HepG2 (cell line): ENCODE measurements at regions not wholly inside any gene's neighbourhood (a gene's known extent, or its start where the extent isn't known, plus 50 kb on each side); places are given as distances from the start of the nearest gene placed in this dataset.

Experiments
- ATAC-seq: fragments of 200-7000 bp; cut with Tn5 transposase; 3 replicates; pipeline ENCODE4 v1.9.1; 2020; ENCODE audit warnings: mild to moderate bottlenecking, moderate library complexity
- BruUV-seq: library from RNA; stranded (reverse); fragments of 400-500 nt; replicated peaks from 2 replicates; lab custom pipeline; 2021; lab: Mats Ljungman, UMichigan
- CTCF ChIA-PET: fragments of 300-600 bp; formaldehyde crosslinking; extraction: SDS; loops from one replicate; lab custom pipeline; 2021; ENCODE audit warnings: low total read pairs, inconsistent platforms, low intra/inter-chr PET ratio; lab: Yijun Ruan, JAX
- POLR2A ChIA-PET: fragments of 350-600 bp; sonication (Branson Sonifier 250); formaldehyde crosslinking; loops from one replicate; lab custom pipeline; 2020; ENCODE audit warnings: antibody characterized with exemption, inconsistent platforms; lab: Yijun Ruan, JAX
- DNase-seq: peaks from one replicate; pipeline ENCODE4 v3.0.0-alpha.2; 2015; ENCODE audit warnings: low spot score
- FAIRE-seq: peaks from 3 replicates; lab custom pipeline; 2011; peaks lifted over from hg19 to GRCh38; lab: Jason Lieb, UNC
- H2AFZ ChIP-seq: one replicate; pipeline ENCODE4 v1.6.1; 2011; ENCODE audit warnings: low read length, inconsistent platforms
- H3K27ac ChIP-seq: fragments of 300-600 bp; 3 replicates; pipeline ENCODE4 v1.8.0; 2011; ENCODE audit warnings: mixed run types, mild to moderate bottlenecking, mixed read lengths, low read length, inconsistent platforms; ENCODE audit not compliant: insufficient read depth; ENCODE audit errors: extremely low read length
- H3K27me3 ChIP-seq, 2 experiments: fragments of 200-600 bp in 1 of 2; 2 replicates in 1 of 2; 3 replicates in 1 of 2; pipeline versions ENCODE4 v1.6.0 to v1.8.0; 2011; ENCODE audit warnings: low read length in 2 of 2, mild to moderate bottlenecking in 2 of 2, moderate library complexity in 2 of 2, inconsistent platforms in 1 of 2; ENCODE audit not compliant: insufficient read depth in 2 of 2, control insufficient read depth in 1 of 2
- H3K36me3 ChIP-seq, 2 experiments: fragments of 200-600 bp in 1 of 2; replicated peaks in 1 of 2; 2 replicates in 1 of 2; 3 replicates in 1 of 2; pipeline versions ENCODE4 v1.5.1 to v1.8.0; 2011; ENCODE audit warnings: low read length in 2 of 2, inconsistent platforms in 1 of 2; ENCODE audit not compliant: insufficient read depth in 2 of 2, control insufficient read depth in 1 of 2
- H3K4me1 ChIP-seq: 2 replicates; pipeline ENCODE4 v1.5.1; 2012; ENCODE audit warnings: low read length, inconsistent platforms; ENCODE audit not compliant: insufficient read depth
- H3K4me2 ChIP-seq: 2 replicates; pipeline ENCODE4 v1.6.0; 2011; ENCODE audit warnings: low read depth, low read length, inconsistent platforms
- H3K4me3 ChIP-seq, 3 experiments: fragments of 200-600 bp in 1 of 3; sonication (generic), shearing (Covaris generic) in 1 of 3; replicated peaks in 1 of 3; 2 replicates each; pipeline ENCODE4 v1.5.1; 2011 to 2016; ENCODE audit warnings: low read length in 3 of 3, inconsistent platforms in 2 of 3, low read depth in 2 of 3, mild to moderate bottlenecking in 2 of 3, control low read depth in 1 of 3, mixed read lengths in 1 of 3; ENCODE audit not compliant: insufficient read depth in 1 of 3
- H3K79me2 ChIP-seq: one replicate; pipeline ENCODE4 v1.6.1; 2011; ENCODE audit warnings: low read length, inconsistent platforms; ENCODE audit not compliant: insufficient read depth
- H3K9ac ChIP-seq: 2 replicates; pipeline ENCODE4 v1.6.0; 2011; ENCODE audit warnings: mild to moderate bottlenecking, low read depth, low read length, inconsistent platforms; ENCODE audit not compliant: insufficient read depth
- H3K9me3 ChIP-seq: 2 replicates; pipeline ENCODE4 v1.5.1; 2012; ENCODE audit warnings: mild to moderate bottlenecking, low read length
- H4K20me1 ChIP-seq: 2 replicates; pipeline ENCODE4 v1.6.0; 2011; ENCODE audit warnings: inconsistent platforms, mild to moderate bottlenecking, low read length, moderate library complexity; ENCODE audit not compliant: insufficient read depth
- ASH2L ChIP-seq: fragments of 300-600, 200-600 bp; sonication (generic); IDR thresholded peaks from 2 replicates; pipeline ENCODE4 v1.7.0; 2017; ENCODE audit warnings: low read depth, mild to moderate bottlenecking, moderate library complexity, mixed read lengths, low read length; ENCODE audit not compliant: insufficient read length
- ATM ChIP-seq: fragments of 450-650 bp; IDR thresholded peaks from 2 replicates; pipeline ENCODE4 v1.7.1; 2017; ENCODE audit warnings: mild to moderate bottlenecking, borderline replicate concordance
- BCL3 ChIP-seq: sonication (generic); formaldehyde crosslinking; IDR thresholded peaks from 2 replicates; pipeline ENCODE4 v1.5.1; 2020; ENCODE audit warnings: mild to moderate bottlenecking, missing genetic modification reagents, moderate library complexity
- DPF2 ChIP-seq: sonication (generic); formaldehyde crosslinking; IDR thresholded peaks from 2 replicates; pipeline ENCODE4 v1.4.0; 2020; ENCODE audit warnings: mild to moderate bottlenecking, low read depth, missing genetic modification reagents, borderline replicate concordance
- DZIP1 ChIP-seq: sonication (generic); formaldehyde crosslinking; IDR thresholded peaks from 2 replicates; pipeline ENCODE4 v1.5.0; 2020; ENCODE audit warnings: mild to moderate bottlenecking, missing genetic modification reagents
- GATAD1 ChIP-seq: IDR thresholded peaks from 2 replicates; pipeline ENCODE4 v1.6.1; 2016; ENCODE audit warnings: missing genetic modification reagents, missing compliant biosample characterization
- IRF1 ChIP-seq: sonication (generic); formaldehyde crosslinking; IDR thresholded peaks from 2 replicates; pipeline ENCODE4 v1.4.0; 2020; ENCODE audit warnings: low read depth, mild to moderate bottlenecking, missing genetic modification reagents
- PHB2 ChIP-seq: fragments of 450-650 bp; IDR thresholded peaks from 2 replicates; pipeline ENCODE4 v1.6.1; 2018; ENCODE audit not compliant: partially characterized antibody
- SAP130 ChIP-seq: IDR thresholded peaks from 2 replicates; pipeline ENCODE4 v1.6.1; 2016; ENCODE audit warnings: low read depth
- TAF15 ChIP-seq: fragments of 200-400 bp; formaldehyde crosslinking; IDR thresholded peaks from one replicate; pipeline ENCODE4 v1.6.1; 2018; ENCODE audit warnings: mild to moderate bottlenecking, low read depth, low read length; ENCODE audit not compliant: poor library complexity, severe bottlenecking
- U2AF2 ChIP-seq: fragments of 200-400 bp; formaldehyde crosslinking; IDR thresholded peaks from 2 replicates; pipeline ENCODE4 v1.6.1; 2017; ENCODE audit warnings: low read depth, mild to moderate bottlenecking, low read length
- ZBTB34 ChIP-seq: sonication (generic); formaldehyde crosslinking; IDR thresholded peaks from 2 replicates; pipeline ENCODE4 v1.8.0; 2022; ENCODE audit warnings: mild to moderate bottlenecking, missing genetic modification reagents
- ZNF362 ChIP-seq: sonication (generic); formaldehyde crosslinking; IDR thresholded peaks from 2 replicates; pipeline ENCODE4 v1.4.0; 2020; ENCODE audit warnings: missing genetic modification reagents, mild to moderate bottlenecking, borderline replicate concordance
- WGBS: methylation state at CpG from one replicate; pipeline ENCODE4 v1.1.6; 2017; ENCODE audit warnings: low lambda C conversion rate; 5-methylcytosine and 5-hydroxymethylcytosine counted together
- in situ Hi-C: cut with HindIII; loops from 2 replicates; pipeline ENCODE4 v1.10.0; 2017; ENCODE audit warnings: low pct_unique_long_range_greater_than_20kb; ENCODE audit not compliant: extremely low pct_ligation_motif_present
- intact Hi-C: fragments of 100-400 bp; cut with micrococcal nuclease; formaldehyde crosslinking; loops from one replicate; pipeline ENCODE4 v1.10.0; 2022; ENCODE audit not compliant: unreplicated experiment
- TF ChIP-seq, protein P1 (sequence below): sonication (generic); formaldehyde crosslinking; IDR thresholded peaks from 2 replicates; pipeline ENCODE4 v1.5.0; 2020; ENCODE audit warnings: mild to moderate bottlenecking, missing genetic modification reagents

DNA sequence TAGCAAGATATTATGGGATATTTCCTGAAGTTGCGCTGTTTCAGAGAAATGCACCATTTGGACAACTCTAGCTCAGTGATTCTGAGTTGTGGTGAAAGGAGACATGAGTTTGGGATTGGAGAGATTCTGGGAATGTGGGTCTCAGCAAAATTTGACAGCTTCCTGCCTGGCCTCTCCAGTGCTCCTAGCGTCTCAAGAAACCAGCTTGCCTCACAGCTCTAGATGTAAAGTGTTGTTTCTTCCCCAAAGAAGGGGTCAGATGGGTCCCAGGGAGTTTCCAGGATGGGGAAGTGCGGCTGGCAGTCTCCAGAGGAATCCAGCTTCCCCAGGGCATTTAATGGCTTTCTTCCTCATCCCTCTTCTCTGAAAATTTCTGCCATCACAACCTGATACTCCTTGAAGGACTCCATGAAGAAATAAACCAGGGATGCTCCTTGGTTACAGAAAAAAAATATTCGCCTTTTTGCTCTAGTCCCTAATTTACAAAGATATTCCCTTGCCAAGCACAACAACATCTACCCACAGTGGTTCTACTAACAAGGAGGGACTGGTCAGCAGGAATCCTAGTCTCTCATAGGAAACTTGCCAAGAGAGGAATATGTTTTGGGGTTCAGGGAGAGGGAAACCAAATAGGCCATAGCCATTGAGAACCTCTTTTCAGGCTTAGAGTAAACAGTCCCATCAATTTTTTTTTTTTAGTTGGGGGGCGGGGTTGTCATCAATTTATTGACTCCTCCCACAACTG, 185.4 kb upstream of the E2F8 start (continued):
- no peak for TF ChIP-seq ZNF362 (CRISPR knock-in tag)
- TF ChIP-seq DPF2, result no peak
- TF ChIP-seq ASH2L, result no peak
- no peak for TF ChIP-seq DZIP1 (CRISPR knock-in tag)
- TF ChIP-seq ATM, result no peak

GRCh38 chr11:19422276-19422675, 181.5 kb upstream of the E2F8 start:
- H3K79me2 ChIP-seq, result no peaks in the 10 kb centered on the region
- in situ Hi-C loops, result no loop called here
- H3K9ac ChIP-seq, result no peak overlapping the region
- WGBS, result 60% methylated on average over 2 of the region's 7 CpGs
- no peak overlapping the region for H3K4me3 ChIP-seq
- no peaks in the 10 kb centered on the region for H3K4me1 ChIP-seq
- H3K27ac ChIP-seq, result no peak overlapping the region
- no peak for FAIRE-seq
- POLR2A ChIA-PET, result no interaction called here
- no peaks in the 10 kb centered on the region for H3K9me3 ChIP-seq
- H4K20me1 ChIP-seq, result no peaks in the 10 kb centered on the region
- peaks cover 0 to 4% of the 10 kb centered on the region in 2 experiments; a peak in 2 of 5 replicates for H3K27me3 ChIP-seq
- no peak overlapping the region for H2AFZ ChIP-seq
- no TSS peak for BruUV-seq
- H3K36me3 ChIP-seq, result no peaks in the 10 kb centered on the region
- CTCF ChIA-PET, result no interaction called here
- DNase-seq, result no peak
- no peak for ATAC-seq
- H3K4me2 ChIP-seq, result no peak overlapping the region
- intact Hi-C loops, result no loop called here
- no peak for TF ChIP-seq TAF15
- no peak for TF ChIP-seq SAP130 (CRISPR knock-in tag)
- no peak for TF ChIP-seq GATAD1
- TF ChIP-seq, protein P1, sequence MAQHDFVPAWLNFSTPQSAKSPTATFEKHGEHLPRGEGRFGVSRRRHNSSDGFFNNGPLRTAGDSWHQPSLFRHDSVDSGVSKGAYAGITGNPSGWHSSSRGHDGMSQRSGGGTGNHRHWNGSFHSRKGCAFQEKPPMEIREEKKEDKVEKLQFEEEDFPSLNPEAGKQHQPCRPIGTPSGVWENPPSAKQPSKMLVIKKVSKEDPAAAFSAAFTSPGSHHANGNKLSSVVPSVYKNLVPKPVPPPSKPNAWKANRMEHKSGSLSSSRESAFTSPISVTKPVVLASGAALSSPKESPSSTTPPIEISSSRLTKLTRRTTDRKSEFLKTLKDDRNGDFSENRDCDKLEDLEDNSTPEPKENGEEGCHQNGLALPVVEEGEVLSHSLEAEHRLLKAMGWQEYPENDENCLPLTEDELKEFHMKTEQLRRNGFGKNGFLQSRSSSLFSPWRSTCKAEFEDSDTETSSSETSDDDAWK (CRISPR knock-in tag), result no peak
- no peak for TF ChIP-seq ZBTB34 (CRISPR knock-in tag)
- no peak for TF ChIP-seq IRF1 (CRISPR knock-in tag)
- no peak for TF ChIP-seq BCL3 (CRISPR knock-in tag)
- TF ChIP-seq U2AF2, result no peak
- no peak for TF ChIP-seq PHB2
